ENCODE measurements at regions not wholly inside any gene's neighbourhood (a gene's known extent, or its start where the extent isn't known, plus 50 kb on each side); places are given as distances from the start of the nearest gene placed in this dataset.

DNA sequence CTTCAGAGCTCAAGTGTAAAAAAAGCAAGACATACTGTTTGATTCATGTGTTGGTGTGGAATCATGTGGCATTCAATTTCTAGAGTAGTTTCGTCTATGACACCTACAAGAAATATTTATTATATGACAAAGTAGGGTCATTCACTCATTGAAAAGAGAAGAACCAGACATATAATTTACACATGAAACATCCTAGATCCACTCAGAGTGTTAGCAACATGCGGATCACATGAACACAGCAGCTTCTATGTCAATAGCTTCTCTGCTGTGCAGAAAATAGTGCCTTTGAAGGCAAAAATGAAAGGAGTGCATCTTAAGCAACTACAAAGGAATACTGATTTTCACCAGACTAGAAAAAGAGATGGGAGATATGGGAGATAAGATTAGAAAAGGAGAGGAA lies 569.8 kb downstream of the RPS29 start:
- TF ChIP-seq, protein P1, sequence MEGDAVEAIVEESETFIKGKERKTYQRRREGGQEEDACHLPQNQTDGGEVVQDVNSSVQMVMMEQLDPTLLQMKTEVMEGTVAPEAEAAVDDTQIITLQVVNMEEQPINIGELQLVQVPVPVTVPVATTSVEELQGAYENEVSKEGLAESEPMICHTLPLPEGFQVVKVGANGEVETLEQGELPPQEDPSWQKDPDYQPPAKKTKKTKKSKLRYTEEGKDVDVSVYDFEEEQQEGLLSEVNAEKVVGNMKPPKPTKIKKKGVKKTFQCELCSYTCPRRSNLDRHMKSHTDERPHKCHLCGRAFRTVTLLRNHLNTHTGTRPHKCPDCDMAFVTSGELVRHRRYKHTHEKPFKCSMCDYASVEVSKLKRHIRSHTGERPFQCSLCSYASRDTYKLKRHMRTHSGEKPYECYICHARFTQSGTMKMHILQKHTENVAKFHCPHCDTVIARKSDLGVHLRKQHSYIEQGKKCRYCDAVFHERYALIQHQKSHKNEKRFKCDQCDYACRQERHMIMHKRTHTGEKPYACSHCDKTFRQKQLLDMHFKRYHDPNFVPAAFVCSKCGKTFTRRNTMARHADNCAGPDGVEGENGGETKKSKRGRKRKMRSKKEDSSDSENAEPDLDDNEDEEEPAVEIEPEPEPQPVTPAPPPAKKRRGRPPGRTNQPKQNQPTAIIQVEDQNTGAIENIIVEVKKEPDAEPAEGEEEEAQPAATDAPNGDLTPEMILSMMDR (IDR thresholded peaks at IDR 0.05) = no peak
- TF ChIP-seq ZFX (IDR thresholded peaks at IDR 0.05; ENCODE audit: borderline replicate concordance) = no peak

Data from 22Rv1 (cell line).